Endothelial cell of umbilical vein (primary cell): ENCODE measurements at regions not wholly inside any gene's neighbourhood (a gene's known extent, or its start where the extent isn't known, plus 50 kb on each side); places are given as distances from the start of the nearest gene placed in this dataset.
"Not testable (repeated sequence)": the region's sequence is repeated elsewhere in the genome, so short reads cannot be mapped to it uniquely, and the experiment has no call there.

Experiments
- BruUV-seq: library from RNA; stranded (reverse); fragments of 400-500 nt; replicated peaks from 2 replicates; lab custom pipeline; 2021; lab: Mats Ljungman, UMichigan
- CTCF ChIA-PET: fragments of 300-600, 350-600 bp; sonication (Branson Sonifier 250); formaldehyde crosslinking; loops from one replicate; lab custom pipeline; 2021; ENCODE audit warnings: antibody characterized with exemption, inconsistent platforms; lab: Charles Lee
- POLR2A ChIA-PET: fragments of 300-600, 350-600 bp; sonication (Branson Sonifier 250); formaldehyde crosslinking; loops from one replicate; lab custom pipeline; 2021; ENCODE audit warnings: antibody characterized with exemption, inconsistent platforms; lab: Charles Lee
- DNase-seq: peaks from one replicate; pipeline ENCODE4 v3.0.0-alpha.2; 2011; ENCODE audit warnings: low read depth, low spot score
- FAIRE-seq: peaks from 2 replicates; lab custom pipeline; 2011; peaks lifted over from hg19 to GRCh38; lab: Jason Lieb, UNC
- H2AFZ ChIP-seq: 2 replicates; pipeline ENCODE4 v1.6.0; 2012; ENCODE audit warnings: low read depth, low read length, control low read depth, inconsistent platforms
- H3K27ac ChIP-seq: 2 replicates; pipeline ENCODE4 v1.5.1; 2011; ENCODE audit warnings: low read depth, mild to moderate bottlenecking, control low read depth, low read length, moderate library complexity; ENCODE audit not compliant: insufficient read depth
- H3K27me3 ChIP-seq, 2 experiments: 2 replicates each; pipeline versions ENCODE4 v1.6.0 to v1.6.1; 2011; ENCODE audit warnings: low read length in 2 of 2, mixed read lengths in 1 of 2; ENCODE audit not compliant: control insufficient read depth in 2 of 2, insufficient read depth in 2 of 2
- H3K36me3 ChIP-seq, 2 experiments: 2 replicates in 1 of 2; 3 replicates in 1 of 2; pipeline ENCODE4 v1.5.1; 2011; ENCODE audit warnings: low read length in 2 of 2, mild to moderate bottlenecking in 1 of 2, moderate library complexity in 1 of 2; ENCODE audit not compliant: control insufficient read depth in 2 of 2, insufficient read depth in 2 of 2; ENCODE audit errors: extremely low read depth in 1 of 2
- H3K4me1 ChIP-seq: 3 replicates; pipeline ENCODE4 v1.5.1; 2011; ENCODE audit warnings: mild to moderate bottlenecking, low read length; ENCODE audit not compliant: control insufficient read depth, insufficient read depth; ENCODE audit errors: extremely low read depth
- H3K4me2 ChIP-seq: 2 replicates; pipeline ENCODE4 v1.6.1; 2011; ENCODE audit warnings: low read length, control low read depth, mixed read lengths; ENCODE audit not compliant: insufficient read depth
- H3K4me3 ChIP-seq, 3 experiments: fragments of 200-600 bp in 1 of 3; sonication (generic), shearing (Covaris generic) in 1 of 3; replicated peaks in 1 of 3; 2 replicates each; pipeline ENCODE4 v1.5.1; 2011 to 2016; ENCODE audit warnings: control low read depth in 3 of 3, low read length in 3 of 3, mild to moderate bottlenecking in 2 of 3, inconsistent platforms in 1 of 3, low read depth in 1 of 3, moderate library complexity in 1 of 3; ENCODE audit not compliant: insufficient read depth in 1 of 3
- H3K79me2 ChIP-seq: 2 replicates; pipeline ENCODE4 v1.6.0; 2012; ENCODE audit warnings: low read length, inconsistent platforms; ENCODE audit not compliant: control insufficient read depth, insufficient read depth
- H3K9ac ChIP-seq: replicated peaks from 2 replicates; pipeline ENCODE3; 2011; ENCODE audit warnings: low read length, control low read depth; ENCODE audit not compliant: insufficient read depth; ENCODE audit errors: extremely low read depth
- H3K9me1 ChIP-seq: replicated peaks from 3 replicates; pipeline ENCODE4 v1.6.0; 2011; ENCODE audit warnings: mild to moderate bottlenecking, low read length; ENCODE audit not compliant: control insufficient read depth, insufficient read depth; ENCODE audit errors: extremely low read depth
- H3K9me3 ChIP-seq: replicated peaks from 2 replicates; pipeline ENCODE4 v1.5.1; 2012; ENCODE audit warnings: low read length, inconsistent platforms; ENCODE audit not compliant: control insufficient read depth, insufficient read depth
- H4K20me1 ChIP-seq: replicated peaks from 2 replicates; pipeline ENCODE3; 2011; ENCODE audit warnings: mild to moderate bottlenecking, low read length; ENCODE audit not compliant: control insufficient read depth, insufficient read depth; ENCODE audit errors: extremely low read depth
- dilution Hi-C: fragments of 300-500 bp; cut with MboI; formaldehyde crosslinking; loops from one replicate; pipeline ENCODE4 v1.15.0; 2019; ENCODE audit warnings: low sequenced_read_pairs; ENCODE audit not compliant: extremely low pct_ligation_motif_present
- intact Hi-C: fragments of 100-400 bp; cut with micrococcal nuclease; formaldehyde crosslinking; loops from one replicate; pipeline ENCODE4 v1.10.0; 2022

DNA sequence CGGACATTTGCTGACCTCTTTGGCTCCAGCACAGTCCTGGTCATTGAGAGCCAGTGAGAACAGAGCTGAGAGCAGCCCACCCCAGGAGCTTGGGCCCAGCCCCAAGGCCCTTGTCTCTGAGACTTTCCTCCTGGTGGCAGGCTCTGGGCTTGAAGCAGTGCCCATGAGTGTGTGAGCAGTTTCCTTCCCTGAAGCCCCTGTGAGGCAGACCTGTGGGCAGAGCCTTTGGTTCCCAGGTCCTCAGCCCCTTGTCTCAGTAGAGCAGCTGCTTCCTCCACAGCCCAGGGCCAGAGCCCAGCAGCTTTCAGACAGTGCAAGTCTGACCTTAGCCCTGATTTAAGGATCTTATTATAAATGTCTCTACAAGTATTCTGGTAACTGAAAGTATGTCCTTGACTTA lies 1185.0 kb downstream of the RPIA start:
- H3K4me2 ChIP-seq, H3K4me3 ChIP-seq, H3K9me1 ChIP-seq, DNase-seq, FAIRE-seq, H3K27ac ChIP-seq, H3K9me3 ChIP-seq, H3K9ac ChIP-seq, H3K27me3 ChIP-seq, H2AFZ ChIP-seq, POLR2A ChIA-PET, H3K36me3 ChIP-seq, H3K4me1 ChIP-seq, intact Hi-C loops, CTCF ChIA-PET, H3K79me2 ChIP-seq, H4K20me1 ChIP-seq, dilution Hi-C loops, BruUV-seq: not testable (repeated sequence)

DNA sequence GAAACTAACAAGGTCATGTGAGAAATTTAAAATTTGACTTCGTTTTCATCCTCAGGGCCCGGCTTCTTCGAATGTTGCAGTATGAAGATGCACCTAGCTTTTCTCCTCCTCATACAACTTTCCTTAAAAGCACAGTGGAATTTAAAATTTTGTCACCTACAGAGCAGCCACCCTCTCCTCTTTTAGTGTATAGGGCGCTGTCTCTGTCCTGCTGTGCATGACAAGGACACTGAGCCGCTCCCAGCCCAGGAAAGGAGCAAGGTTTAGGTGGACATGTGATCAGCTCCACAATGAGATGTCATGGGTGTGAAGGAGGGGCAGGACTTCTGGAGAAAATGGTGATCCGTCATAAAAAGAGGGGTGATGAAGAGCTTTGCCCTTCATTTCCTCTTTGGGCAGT lies 1185.4 kb downstream of the RPIA start:
- intact Hi-C loops, dilution Hi-C loops, H3K4me2 ChIP-seq, H3K4me1 ChIP-seq, H3K4me3 ChIP-seq, CTCF ChIA-PET, H3K27me3 ChIP-seq, POLR2A ChIA-PET, FAIRE-seq, H3K79me2 ChIP-seq, H3K36me3 ChIP-seq, H3K9me3 ChIP-seq, DNase-seq, H4K20me1 ChIP-seq, H3K9ac ChIP-seq, H3K9me1 ChIP-seq, H2AFZ ChIP-seq, BruUV-seq, H3K27ac ChIP-seq: not testable (repeated sequence)

DNA sequence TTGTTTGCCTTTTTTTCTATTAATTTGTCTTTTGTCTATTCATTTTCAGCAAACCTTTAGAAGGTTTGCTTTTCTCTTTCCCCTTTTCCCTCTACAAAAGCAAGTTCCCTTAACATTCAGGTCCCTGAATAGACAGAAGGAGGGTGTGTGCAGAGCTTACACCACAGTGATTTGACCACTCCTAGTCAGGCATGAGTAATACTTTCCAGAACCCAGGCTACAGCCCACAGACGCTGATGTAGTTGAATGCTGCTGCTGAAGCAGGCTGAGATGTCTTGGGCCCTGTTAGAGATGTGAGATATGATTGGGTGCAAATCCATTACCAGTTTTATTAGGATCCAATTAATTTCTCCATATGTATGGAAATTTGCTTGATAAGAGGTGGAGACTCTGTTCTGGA lies 1191.4 kb downstream of the RPIA start:
- CTCF ChIA-PET, H3K9me1 ChIP-seq, H2AFZ ChIP-seq, FAIRE-seq, H3K4me1 ChIP-seq, H3K9ac ChIP-seq, H3K27ac ChIP-seq, H3K9me3 ChIP-seq, H3K36me3 ChIP-seq, H3K27me3 ChIP-seq, H3K4me3 ChIP-seq, DNase-seq, intact Hi-C loops, POLR2A ChIA-PET, BruUV-seq, H3K4me2 ChIP-seq, dilution Hi-C loops, H4K20me1 ChIP-seq, H3K79me2 ChIP-seq: not testable (repeated sequence)

DNA sequence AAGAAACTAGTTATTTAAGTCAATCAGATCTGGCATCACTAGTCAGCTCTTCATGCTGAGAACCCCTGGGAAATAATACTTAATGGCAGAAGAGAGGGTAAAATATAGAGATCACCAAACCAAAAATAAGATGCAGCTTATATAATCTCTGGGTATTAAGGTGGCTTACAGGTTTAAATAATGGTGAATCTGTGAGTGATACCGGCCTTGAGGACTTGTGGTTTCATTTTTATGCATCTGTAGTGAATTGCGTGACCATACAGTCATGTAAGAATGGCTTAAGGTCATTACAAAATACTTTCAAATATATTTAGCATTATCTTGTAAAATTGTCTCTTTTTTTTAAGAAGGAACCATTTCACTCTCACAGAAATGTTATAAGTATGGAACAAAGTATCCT lies 1192.2 kb downstream of the RPIA start:
- H3K27ac ChIP-seq, DNase-seq, BruUV-seq, H4K20me1 ChIP-seq, H3K4me3 ChIP-seq, H3K79me2 ChIP-seq, H3K4me2 ChIP-seq, H3K4me1 ChIP-seq, POLR2A ChIA-PET, H3K9ac ChIP-seq, H3K27me3 ChIP-seq, H3K9me3 ChIP-seq, H3K36me3 ChIP-seq, intact Hi-C loops, H2AFZ ChIP-seq, FAIRE-seq, dilution Hi-C loops, H3K9me1 ChIP-seq, CTCF ChIA-PET: not testable (repeated sequence)
